ENCODE measurements at regions not wholly inside any gene's neighbourhood (a gene's known extent, or its start where the extent isn't known, plus 50 kb on each side); places are given as distances from the start of the nearest gene placed in this dataset.

DNA sequence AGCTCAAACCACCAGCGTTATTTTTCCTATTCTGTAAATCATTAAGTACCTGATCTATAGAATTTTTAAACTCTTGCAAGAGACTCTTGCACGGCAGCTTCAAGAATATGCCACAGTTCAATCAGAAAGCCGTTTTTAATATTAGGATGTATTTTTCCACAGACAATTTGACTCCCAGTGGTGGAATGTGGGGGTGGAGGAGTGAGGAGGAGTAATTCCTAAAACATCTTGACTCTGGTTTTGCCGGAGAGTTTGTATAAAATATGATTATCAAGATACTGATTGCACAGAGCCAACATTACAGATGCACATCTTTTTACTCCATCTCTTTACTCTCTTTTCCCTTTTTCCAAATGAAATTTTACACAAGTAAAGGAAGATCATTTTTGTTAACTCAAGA lies 288.3 kb downstream of the ENC1 start:
- no peak overlapping the region for H3K4me3 ChIP-seq (ENCODE audit: insufficient read depth, low read depth, low read length, poor library complexity, severe bottlenecking)
- no peaks in the 10 kb centered on the region for H3K36me3 ChIP-seq (ENCODE audit: control insufficient read depth, insufficient read depth, low read length)
- no peaks in the 10 kb centered on the region for H3K9me3 ChIP-seq (ENCODE audit: control insufficient read depth, low read length)
- no peak for DNase-seq
- H3K27ac ChIP-seq (ENCODE audit: insufficient read depth, low read length, poor library complexity, severe bottlenecking) = no peak overlapping the region
- no peaks in the 10 kb centered on the region for H3K4me1 ChIP-seq (ENCODE audit: control insufficient read depth, insufficient read depth, low read length, poor library complexity, severe bottlenecking)
- no peaks in the 10 kb centered on the region for H3K27me3 ChIP-seq (replicated peaks; ENCODE audit: control insufficient read depth, insufficient read depth, low read length, poor library complexity, severe bottlenecking)

DNA sequence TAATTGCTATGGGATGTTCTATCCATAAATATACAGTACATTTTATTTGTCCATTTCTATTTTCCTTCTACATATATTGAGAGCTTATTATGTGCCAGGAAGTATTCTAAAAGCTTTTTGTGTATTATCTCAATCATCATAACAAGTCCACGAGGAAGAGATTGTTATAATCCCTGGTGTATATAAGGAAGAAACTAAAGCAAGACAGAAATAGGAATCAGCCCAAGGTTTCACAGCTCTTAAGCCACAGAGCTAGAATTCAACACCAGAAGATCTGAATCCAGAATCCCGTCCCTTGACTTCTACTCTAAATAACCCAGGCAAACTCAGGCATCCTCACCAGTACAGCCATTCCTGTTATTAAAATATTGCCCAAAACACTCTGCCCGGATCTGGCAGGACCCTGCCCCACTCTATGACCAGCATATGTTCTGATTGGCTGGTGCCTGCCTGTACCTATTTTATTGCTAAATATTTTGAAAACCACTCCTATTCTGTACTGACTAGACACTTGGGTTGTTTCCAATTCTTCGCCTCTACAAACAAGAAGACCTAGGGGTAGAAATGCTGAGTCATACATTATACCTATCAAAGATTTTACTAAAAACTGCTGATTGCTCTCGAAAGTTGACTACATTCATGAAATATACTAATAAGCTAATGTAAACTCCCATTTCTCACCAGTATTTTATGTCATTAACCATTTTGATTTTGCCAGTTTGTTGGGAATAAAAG lies 297.4 kb downstream of the ENC1 start:
- no peak for DNase-seq
- Histone ChIP-seq H3K4me3 (ENCODE audit: insufficient read depth, low read depth, low read length, poor library complexity, severe bottlenecking) (no peak overlapping the region), H3K9me3 (ENCODE audit: control insufficient read depth, low read length) (no peaks in the 10 kb centered on the region), H3K36me3 (ENCODE audit: control insufficient read depth, insufficient read depth, low read length) (no peaks in the 10 kb centered on the region), H3K27me3 (replicated peaks; ENCODE audit: control insufficient read depth, insufficient read depth, low read length, poor library complexity, severe bottlenecking) (no peaks in the 10 kb centered on the region), H3K27ac (ENCODE audit: insufficient read depth, low read length, poor library complexity, severe bottlenecking) (no peak overlapping the region), H3K4me1 (ENCODE audit: control insufficient read depth, insufficient read depth, low read length, poor library complexity, severe bottlenecking) (no peaks in the 10 kb centered on the region)

DNA sequence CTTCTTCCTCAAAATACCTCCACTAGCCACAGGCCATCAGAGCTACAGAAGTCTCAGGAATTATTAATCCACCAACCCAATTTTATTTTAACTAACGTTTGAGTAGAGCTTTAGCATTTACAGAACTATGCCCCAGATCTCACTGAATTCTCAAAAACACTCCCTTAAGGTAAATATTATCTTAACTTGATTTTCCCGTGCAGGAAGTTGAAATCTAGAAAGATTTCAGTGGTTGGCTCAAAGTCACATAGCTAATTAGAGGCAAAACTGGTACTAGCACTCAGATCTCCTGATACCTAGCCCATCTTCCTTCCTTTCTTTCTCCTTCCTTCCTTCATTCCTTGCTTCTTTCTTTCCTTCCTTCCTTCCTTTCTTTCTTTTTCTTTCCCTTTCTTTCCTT lies 298.3 kb downstream of the ENC1 start:
- no peaks in the 10 kb centered on the region for H3K4me1 ChIP-seq (ENCODE audit: control insufficient read depth, insufficient read depth, low read length, poor library complexity, severe bottlenecking)
- H3K27me3 ChIP-seq (replicated peaks; ENCODE audit: control insufficient read depth, insufficient read depth, low read length, poor library complexity, severe bottlenecking) = no peaks in the 10 kb centered on the region
- H3K27ac ChIP-seq (ENCODE audit: insufficient read depth, low read length, poor library complexity, severe bottlenecking) = no peak overlapping the region
- no peak for DNase-seq
- no peak overlapping the region for H3K4me3 ChIP-seq (ENCODE audit: insufficient read depth, low read depth, low read length, poor library complexity, severe bottlenecking)
- H3K9me3 ChIP-seq (ENCODE audit: control insufficient read depth, low read length) = no peaks in the 10 kb centered on the region
- no peaks in the 10 kb centered on the region for H3K36me3 ChIP-seq (ENCODE audit: control insufficient read depth, insufficient read depth, low read length)

DNA sequence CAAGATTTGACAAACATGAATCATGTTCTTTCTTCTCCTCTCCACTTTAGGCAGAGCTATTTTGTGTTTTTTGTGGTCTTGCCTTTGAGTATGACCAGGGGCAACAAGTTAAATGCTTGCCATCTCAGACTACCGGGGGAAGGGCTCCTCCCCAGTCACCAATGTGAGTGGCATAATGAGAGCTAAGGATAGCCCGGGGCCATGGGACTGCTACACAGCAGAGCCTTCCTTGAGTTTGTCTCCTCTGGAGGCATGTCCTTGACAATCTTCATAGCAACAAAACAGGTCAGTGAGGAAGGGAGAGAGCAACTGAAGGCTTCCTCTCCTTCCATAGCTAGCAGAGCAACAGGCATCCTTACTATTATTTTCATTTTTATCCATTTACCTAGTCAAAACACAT lies 299.3 kb downstream of the ENC1 start:
- H3K4me3 ChIP-seq (ENCODE audit: insufficient read depth, low read depth, low read length, poor library complexity, severe bottlenecking) = no peak overlapping the region
- no peaks in the 10 kb centered on the region for H3K9me3 ChIP-seq (ENCODE audit: control insufficient read depth, low read length)
- no peak overlapping the region for H3K27ac ChIP-seq (ENCODE audit: insufficient read depth, low read length, poor library complexity, severe bottlenecking)
- H3K27me3 ChIP-seq (replicated peaks; ENCODE audit: control insufficient read depth, insufficient read depth, low read length, poor library complexity, severe bottlenecking) = no peaks in the 10 kb centered on the region
- DNase-seq = no peak
- H3K36me3 ChIP-seq (ENCODE audit: control insufficient read depth, insufficient read depth, low read length) = no peaks in the 10 kb centered on the region
- H3K4me1 ChIP-seq (ENCODE audit: control insufficient read depth, insufficient read depth, low read length, poor library complexity, severe bottlenecking) = no peaks in the 10 kb centered on the region

DNA sequence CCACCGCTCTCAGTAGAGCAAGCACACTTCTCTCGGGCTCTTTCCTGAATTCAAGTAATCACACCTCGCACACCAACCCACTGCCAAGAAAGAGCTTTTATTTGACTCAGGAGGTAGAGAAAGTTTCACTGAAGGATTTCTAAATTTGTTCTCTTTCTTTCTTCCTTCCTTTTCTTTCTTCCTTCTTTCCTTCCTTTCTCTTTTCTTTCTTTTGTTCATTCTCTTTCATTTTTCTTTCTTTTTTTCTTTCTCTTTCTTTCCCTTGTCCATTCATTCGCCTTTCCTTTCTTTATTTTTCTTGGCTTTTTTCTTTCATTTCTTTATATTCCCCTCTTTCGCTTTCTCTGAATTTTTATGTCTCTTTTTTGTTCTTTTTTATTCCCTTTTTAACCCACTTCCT lies 300.1 kb downstream of the ENC1 start:
- no peaks in the 10 kb centered on the region for H3K9me3 ChIP-seq (ENCODE audit: control insufficient read depth, low read length)
- no peak overlapping the region for H3K4me3 ChIP-seq (ENCODE audit: insufficient read depth, low read depth, low read length, poor library complexity, severe bottlenecking)
- H3K36me3 ChIP-seq (ENCODE audit: control insufficient read depth, insufficient read depth, low read length) = no peaks in the 10 kb centered on the region
- H3K27ac ChIP-seq (ENCODE audit: insufficient read depth, low read length, poor library complexity, severe bottlenecking) = no peak overlapping the region
- H3K27me3 ChIP-seq (replicated peaks; ENCODE audit: control insufficient read depth, insufficient read depth, low read length, poor library complexity, severe bottlenecking) = no peaks in the 10 kb centered on the region
- H3K4me1 ChIP-seq (ENCODE audit: control insufficient read depth, insufficient read depth, low read length, poor library complexity, severe bottlenecking) = no peaks in the 10 kb centered on the region
- no peak for DNase-seq

DNA sequence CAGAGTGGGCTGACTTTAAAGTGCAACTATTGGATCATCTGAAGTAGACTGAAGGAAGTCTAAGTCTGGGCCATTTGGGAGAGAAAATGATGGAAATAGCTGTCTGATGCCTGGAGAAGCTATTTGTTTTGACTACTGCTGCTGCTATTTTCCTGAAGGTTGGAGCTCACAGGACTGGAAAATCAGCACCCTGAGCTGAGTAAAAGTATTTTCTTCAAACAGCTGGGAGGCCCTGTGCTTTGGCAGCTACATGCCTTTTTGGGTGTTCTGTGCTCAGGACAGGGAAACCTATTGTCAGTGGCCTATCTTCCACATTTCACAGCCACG lies 302.6 kb downstream of the ENC1 start:
- H3K4me1 ChIP-seq (ENCODE audit: control insufficient read depth, insufficient read depth, low read length, poor library complexity, severe bottlenecking) = no peaks in the 10 kb centered on the region
- H3K36me3 ChIP-seq (ENCODE audit: control insufficient read depth, insufficient read depth, low read length) = no peaks in the 10 kb centered on the region
- H3K27ac ChIP-seq (ENCODE audit: insufficient read depth, low read length, poor library complexity, severe bottlenecking) = no peak overlapping the region
- DNase-seq = no peak
- H3K4me3 ChIP-seq (ENCODE audit: insufficient read depth, low read depth, low read length, poor library complexity, severe bottlenecking) = no peak overlapping the region
- no peaks in the 10 kb centered on the region for H3K27me3 ChIP-seq (replicated peaks; ENCODE audit: control insufficient read depth, insufficient read depth, low read length, poor library complexity, severe bottlenecking)
- no peaks in the 10 kb centered on the region for H3K9me3 ChIP-seq (ENCODE audit: control insufficient read depth, low read length)

DNA sequence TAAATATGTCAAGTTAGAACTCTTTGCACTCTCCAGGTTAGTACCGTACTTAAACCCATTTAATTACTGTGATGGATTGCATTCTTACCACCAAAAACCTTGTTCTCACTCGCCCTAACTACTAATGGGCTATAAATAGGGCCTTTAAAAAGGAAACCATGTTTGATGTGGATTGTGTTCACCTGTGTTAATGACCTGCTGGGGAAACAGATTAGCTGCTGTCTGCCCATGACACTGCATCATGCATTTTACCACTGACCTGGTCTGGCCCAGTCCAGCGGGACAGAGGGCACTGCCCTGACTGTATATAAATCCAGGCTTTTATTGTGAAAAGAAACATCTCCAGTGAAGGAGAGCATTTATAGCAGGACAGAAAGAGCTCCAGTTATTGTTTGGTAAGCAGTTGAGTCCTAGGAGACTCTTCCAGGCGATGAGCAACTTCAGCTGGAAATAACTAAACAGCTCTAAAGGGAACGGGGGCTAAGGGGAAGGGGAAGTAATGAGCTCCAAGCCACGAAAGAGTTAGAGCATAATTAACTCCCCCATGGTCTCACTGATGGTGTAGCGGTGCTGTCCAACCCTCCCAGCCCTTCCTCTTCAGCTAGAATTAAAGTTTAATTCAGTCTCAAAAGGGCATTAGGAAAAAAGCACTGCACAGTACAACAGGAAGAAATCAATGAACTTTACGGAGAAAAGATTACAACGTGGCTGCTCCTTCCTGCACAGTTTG lies 303.1 kb downstream of the ENC1 start:
- Histone ChIP-seq H3K9me3 (ENCODE audit: control insufficient read depth, low read length) (no peaks in the 10 kb centered on the region), H3K4me1 (ENCODE audit: control insufficient read depth, insufficient read depth, low read length, poor library complexity, severe bottlenecking) (no peaks in the 10 kb centered on the region), H3K4me3 (ENCODE audit: insufficient read depth, low read depth, low read length, poor library complexity, severe bottlenecking) (no peak overlapping the region), H3K27me3 (replicated peaks; ENCODE audit: control insufficient read depth, insufficient read depth, low read length, poor library complexity, severe bottlenecking) (no peaks in the 10 kb centered on the region), H3K27ac (ENCODE audit: insufficient read depth, low read length, poor library complexity, severe bottlenecking) (no peak overlapping the region), H3K36me3 (ENCODE audit: control insufficient read depth, insufficient read depth, low read length) (no peaks in the 10 kb centered on the region)
- DNase-seq = no peak

DNA sequence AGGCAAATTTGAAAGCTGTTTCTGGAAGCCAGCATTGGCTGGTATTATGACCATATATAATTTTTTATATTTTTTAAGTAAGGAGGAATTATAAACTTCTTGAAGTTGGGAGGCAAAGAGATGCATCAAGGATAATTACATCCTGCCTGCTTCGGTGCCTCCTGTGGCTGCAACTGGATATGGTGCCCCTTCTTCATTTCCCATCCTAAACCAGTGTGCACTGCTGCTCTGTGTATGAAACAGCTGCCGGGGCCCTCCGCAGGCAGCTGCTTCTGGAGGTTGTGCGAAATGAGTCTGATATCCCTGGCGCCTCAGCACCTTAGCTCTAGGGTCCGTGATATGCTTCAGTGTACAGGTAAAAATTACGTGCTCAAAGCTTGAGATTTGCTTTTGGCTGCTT lies 304.2 kb downstream of the ENC1 start:
- H3K9me3 ChIP-seq (ENCODE audit: control insufficient read depth, low read length) = no peaks in the 10 kb centered on the region
- H3K4me3 ChIP-seq (ENCODE audit: insufficient read depth, low read depth, low read length, poor library complexity, severe bottlenecking) = no peak overlapping the region
- no peaks in the 10 kb centered on the region for H3K27me3 ChIP-seq (replicated peaks; ENCODE audit: control insufficient read depth, insufficient read depth, low read length, poor library complexity, severe bottlenecking)
- no peaks in the 10 kb centered on the region for H3K36me3 ChIP-seq (ENCODE audit: control insufficient read depth, insufficient read depth, low read length)
- no peaks in the 10 kb centered on the region for H3K4me1 ChIP-seq (ENCODE audit: control insufficient read depth, insufficient read depth, low read length, poor library complexity, severe bottlenecking)
- no peak overlapping the region for H3K27ac ChIP-seq (ENCODE audit: insufficient read depth, low read length, poor library complexity, severe bottlenecking)
- no peak for DNase-seq

DNA sequence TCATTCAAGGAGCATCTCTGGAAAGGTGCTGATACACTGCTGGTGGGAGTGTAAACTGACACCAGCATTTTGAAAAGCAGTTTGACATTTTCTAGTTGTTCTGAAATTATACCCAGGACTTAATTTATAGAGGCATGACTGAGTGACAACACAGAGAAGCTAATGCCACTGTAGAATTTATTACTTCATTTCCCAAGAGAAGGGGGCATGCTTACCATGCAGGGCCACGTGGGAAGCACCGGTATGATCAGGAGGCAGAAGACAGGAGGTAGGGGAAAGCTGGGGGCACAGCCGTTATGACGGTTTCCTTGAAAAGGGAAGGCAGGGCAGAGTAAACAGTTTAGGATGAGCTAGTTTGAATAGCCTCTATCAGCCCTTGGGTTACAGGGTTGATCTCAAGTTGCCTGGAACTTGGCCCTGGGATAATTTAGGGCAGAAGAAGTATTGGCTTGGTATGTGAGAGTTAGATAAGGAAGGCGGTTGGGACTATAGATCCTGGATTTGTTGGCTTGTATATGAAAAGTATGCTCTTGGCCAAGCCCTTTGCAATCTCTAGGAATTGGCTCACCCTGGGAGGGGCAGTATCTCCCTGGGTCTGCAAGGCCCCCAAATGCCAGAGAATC lies 305.7 kb downstream of the ENC1 start:
- H3K4me3 ChIP-seq (ENCODE audit: insufficient read depth, low read depth, low read length, poor library complexity, severe bottlenecking) = no peak overlapping the region
- no peak overlapping the region for H3K27ac ChIP-seq (ENCODE audit: insufficient read depth, low read length, poor library complexity, severe bottlenecking)
- H3K27me3 ChIP-seq (replicated peaks; ENCODE audit: control insufficient read depth, insufficient read depth, low read length, poor library complexity, severe bottlenecking) = no peaks in the 10 kb centered on the region
- no peaks in the 10 kb centered on the region for H3K4me1 ChIP-seq (ENCODE audit: control insufficient read depth, insufficient read depth, low read length, poor library complexity, severe bottlenecking)
- H3K9me3 ChIP-seq (ENCODE audit: control insufficient read depth, low read length) = no peaks in the 10 kb centered on the region
- DNase-seq = no peak
- H3K36me3 ChIP-seq (ENCODE audit: control insufficient read depth, insufficient read depth, low read length) = no peaks in the 10 kb centered on the region

DNA sequence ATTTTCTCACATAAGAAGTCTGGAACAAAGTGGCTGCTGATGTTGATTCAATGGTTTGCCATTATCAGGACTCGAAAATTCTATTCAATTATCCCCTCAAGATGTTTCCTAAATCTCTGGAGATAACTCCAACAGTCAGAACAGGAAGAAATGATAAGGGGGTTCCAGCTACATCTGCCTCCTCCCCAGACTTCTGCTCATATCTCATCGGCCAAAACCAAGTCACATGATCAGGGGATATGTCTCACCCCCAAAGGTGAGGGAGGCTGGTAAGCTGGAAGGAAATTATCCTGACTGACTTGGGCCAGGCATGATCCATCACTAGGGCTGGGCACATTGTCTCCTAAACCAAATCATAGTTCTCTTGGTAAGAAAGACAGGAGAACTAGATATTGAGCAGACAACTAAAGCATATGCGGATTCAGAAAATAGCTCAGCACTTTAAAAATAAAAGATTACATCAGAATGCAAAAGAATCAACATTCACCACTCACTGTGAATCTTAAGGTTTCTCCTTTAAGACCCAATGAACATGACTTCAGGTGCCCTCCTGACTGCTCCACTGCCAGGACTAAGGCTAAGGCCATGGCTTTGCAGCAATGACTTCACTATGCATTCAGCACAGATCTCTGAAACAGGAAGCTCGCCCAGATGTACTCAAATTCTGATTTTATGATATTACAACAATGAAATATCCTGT lies 306.3 kb downstream of the ENC1 start:
- DNase-seq = no peak
- Histone ChIP-seq H3K4me3 (ENCODE audit: insufficient read depth, low read depth, low read length, poor library complexity, severe bottlenecking) (no peak overlapping the region), H3K9me3 (ENCODE audit: control insufficient read depth, low read length) (no peaks in the 10 kb centered on the region), H3K27me3 (replicated peaks; ENCODE audit: control insufficient read depth, insufficient read depth, low read length, poor library complexity, severe bottlenecking) (no peaks in the 10 kb centered on the region), H3K27ac (ENCODE audit: insufficient read depth, low read length, poor library complexity, severe bottlenecking) (no peak overlapping the region), H3K36me3 (ENCODE audit: control insufficient read depth, insufficient read depth, low read length) (no peaks in the 10 kb centered on the region), H3K4me1 (ENCODE audit: control insufficient read depth, insufficient read depth, low read length, poor library complexity, severe bottlenecking) (no peaks in the 10 kb centered on the region)

Measured in effector memory CD4-positive, alpha-beta T cell (primary cell).